ENCODE measurements at regions not wholly inside any gene's neighbourhood (a gene's known extent, or its start where the extent isn't known, plus 50 kb on each side); places are given as distances from the start of the nearest gene placed in this dataset.

DNA sequence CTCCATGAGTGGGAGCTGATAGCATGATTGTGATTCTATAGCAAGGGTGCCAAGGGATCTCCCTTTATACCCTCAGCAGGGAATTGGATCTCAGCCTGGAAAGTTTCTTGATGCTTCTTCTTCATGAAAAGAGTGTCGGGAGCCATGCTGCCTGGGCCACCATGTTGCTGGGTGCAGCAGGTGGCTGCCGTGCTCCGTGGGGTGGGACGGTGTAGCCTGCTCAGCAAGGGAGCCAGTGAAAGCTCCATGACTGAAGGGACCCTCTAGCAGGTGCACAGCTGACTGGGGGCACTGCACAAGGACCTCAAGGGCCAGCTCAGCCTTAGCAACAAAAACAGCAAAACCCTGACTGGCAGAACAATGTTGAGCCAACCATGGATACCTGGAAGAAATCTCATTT is 368.9 kb upstream of the HS6ST1 start:
- DNase-seq (ENCODE audit: low read depth) = no peak
- TF ChIP-seq, protein P1, sequence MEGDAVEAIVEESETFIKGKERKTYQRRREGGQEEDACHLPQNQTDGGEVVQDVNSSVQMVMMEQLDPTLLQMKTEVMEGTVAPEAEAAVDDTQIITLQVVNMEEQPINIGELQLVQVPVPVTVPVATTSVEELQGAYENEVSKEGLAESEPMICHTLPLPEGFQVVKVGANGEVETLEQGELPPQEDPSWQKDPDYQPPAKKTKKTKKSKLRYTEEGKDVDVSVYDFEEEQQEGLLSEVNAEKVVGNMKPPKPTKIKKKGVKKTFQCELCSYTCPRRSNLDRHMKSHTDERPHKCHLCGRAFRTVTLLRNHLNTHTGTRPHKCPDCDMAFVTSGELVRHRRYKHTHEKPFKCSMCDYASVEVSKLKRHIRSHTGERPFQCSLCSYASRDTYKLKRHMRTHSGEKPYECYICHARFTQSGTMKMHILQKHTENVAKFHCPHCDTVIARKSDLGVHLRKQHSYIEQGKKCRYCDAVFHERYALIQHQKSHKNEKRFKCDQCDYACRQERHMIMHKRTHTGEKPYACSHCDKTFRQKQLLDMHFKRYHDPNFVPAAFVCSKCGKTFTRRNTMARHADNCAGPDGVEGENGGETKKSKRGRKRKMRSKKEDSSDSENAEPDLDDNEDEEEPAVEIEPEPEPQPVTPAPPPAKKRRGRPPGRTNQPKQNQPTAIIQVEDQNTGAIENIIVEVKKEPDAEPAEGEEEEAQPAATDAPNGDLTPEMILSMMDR (IDR thresholded peaks at IDR 0.05; ENCODE audit: control insufficient read depth, extremely low read depth, insufficient read depth) = no peak

DNA sequence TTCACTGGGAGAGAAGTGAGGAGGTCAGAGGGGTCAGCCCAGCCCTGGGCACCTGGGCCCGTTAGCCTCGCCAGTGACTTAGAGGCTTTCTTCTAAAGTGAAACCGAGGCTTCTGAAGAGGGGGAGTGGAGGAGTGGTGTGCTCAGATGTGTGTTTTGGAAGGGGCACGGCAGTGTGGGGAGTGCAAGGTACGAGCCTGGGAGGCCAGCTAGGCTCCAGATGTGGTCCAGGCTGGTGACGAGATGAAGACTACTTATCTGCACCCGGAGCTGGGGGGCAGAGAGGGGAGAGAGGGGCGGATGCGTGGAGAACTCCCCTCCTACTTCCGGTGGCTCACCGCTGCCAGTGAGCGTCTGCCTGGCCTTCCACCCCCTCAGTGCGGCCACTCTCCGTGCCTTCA is 371.3 kb upstream of the HS6ST1 start:
- TF ChIP-seq, protein P1 (IDR thresholded peaks at IDR 0.05; ENCODE audit: control insufficient read depth, extremely low read depth, insufficient read depth) = no peak
- DNase-seq (ENCODE audit: low read depth) = no peak
- H3K4me3 ChIP-seq (ENCODE audit: low read depth, low read length) = no peak overlapping the region

More for the DNA sequence above, 368.9 kb upstream of the HS6ST1 start:
- H3K4me3 ChIP-seq (ENCODE audit: low read depth, low read length) = no peak overlapping the region

DNA sequence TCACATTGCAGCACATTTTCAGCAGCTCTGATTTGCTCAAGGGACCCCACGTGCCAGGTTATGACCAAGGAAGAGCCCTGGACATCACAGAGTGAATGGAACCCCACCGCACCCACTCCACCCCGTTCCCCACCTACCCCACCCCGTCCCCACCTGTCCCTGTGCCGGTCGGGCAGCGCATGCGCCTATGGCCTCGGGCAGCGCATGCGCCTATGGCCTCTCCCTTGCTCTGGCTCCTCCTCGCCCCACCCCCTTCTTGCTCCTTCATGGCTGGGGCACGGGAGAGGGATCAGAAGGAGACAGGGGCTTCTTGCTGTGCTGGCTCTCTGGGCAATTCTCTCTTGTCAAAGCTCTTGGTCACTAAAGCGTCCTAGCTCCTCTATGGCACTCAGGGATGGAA is 371.8 kb upstream of the HS6ST1 start:
- no peak for DNase-seq (ENCODE audit: low read depth)
- TF ChIP-seq, protein P1 (IDR thresholded peaks at IDR 0.05; ENCODE audit: control insufficient read depth, extremely low read depth, insufficient read depth) = no peak

DNA sequence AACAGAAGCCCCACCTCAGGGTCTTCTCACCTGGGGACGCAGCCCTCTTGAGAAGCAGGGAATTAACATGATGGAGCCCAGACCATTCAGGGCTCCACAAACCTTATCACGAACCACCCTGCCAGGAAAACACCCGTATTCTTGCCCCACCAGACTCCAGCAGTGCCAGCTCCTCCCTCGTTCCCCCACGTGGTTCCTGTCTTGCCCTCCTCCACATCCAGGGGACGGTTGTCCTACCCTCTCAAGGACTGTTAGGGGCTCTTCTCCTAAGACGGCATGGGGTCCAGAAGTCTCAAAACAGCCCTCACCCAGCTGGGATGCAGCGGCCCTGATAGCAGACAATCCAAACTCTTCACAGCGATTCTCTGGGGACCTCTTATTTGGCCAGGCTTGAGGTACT is 372.2 kb upstream of the HS6ST1 start:
- TF ChIP-seq, protein P1 (IDR thresholded peaks at IDR 0.05; ENCODE audit: control insufficient read depth, extremely low read depth, insufficient read depth) = no peak
- H3K4me3 ChIP-seq (ENCODE audit: low read depth, low read length) = no peak overlapping the region
- no peak for DNase-seq (ENCODE audit: low read depth)

More for the DNA sequence above, 371.8 kb upstream of the HS6ST1 start:
- H3K4me3 ChIP-seq (ENCODE audit: low read depth, low read length) = no peak overlapping the region

DNA sequence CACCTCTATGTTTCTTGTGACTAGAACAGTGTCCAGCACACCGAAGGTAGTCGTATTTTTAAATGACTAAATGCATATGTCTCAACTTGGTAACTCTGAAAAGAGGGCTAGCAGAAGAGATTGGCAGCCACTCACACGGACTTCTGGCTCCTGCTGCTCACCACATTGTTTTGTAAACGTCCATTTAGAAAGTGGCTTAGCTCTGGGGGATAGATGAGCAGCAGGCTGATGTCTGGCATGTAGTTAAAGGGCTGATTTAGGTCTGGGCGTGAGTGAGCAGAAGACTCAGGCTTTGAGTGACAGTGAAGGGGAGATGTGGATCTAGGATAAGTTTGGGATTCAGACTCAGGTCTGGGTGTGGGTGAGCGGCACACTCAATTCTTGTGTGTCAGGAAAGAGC is 372.9 kb upstream of the HS6ST1 start:
- TF ChIP-seq, protein P1 (IDR thresholded peaks at IDR 0.05; ENCODE audit: control insufficient read depth, extremely low read depth, insufficient read depth) = no peak
- DNase-seq (ENCODE audit: low read depth) = no peak
- H3K4me3 ChIP-seq (ENCODE audit: low read depth, low read length) = no peak overlapping the region

DNA sequence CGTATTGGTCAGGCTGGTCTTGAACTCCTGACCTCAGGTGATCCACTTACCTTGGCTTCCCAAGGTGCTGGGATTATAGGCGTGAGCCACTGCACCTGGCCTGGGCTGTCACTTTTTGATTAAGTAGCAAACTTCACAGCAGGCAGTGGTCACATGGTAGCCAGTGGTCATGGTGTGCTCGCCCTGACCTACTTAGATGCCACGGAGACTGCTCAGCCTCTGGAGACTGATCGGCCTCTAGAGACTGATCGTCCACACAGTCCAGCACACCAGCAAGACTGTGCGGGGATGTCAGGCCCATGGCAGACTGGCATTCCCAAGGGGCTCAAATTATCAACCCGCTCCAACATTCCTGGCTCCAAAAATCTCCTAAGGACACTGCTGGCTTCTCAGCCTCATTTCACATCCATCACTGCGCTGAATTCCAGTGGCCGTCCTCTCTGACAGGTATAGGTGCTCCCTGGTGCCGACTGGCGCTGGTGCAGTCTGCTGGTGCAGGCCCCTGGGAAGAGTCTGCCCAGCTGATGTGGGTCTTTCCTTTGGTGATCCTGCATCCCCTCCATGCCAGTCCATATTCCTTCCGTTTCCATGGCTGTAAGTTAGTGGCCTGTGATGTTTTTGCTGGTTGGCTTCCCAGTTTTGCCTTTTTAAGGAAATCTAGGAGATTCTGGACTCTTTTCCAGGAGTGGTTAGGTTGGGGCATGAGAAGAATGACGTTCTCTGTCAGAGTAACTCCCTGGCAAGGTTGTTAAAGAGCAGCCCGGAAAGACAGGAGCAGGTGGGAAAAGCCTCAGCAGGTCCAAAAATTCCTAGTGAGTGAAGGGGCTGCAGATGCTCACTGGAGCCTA is 374.5 kb upstream of the HS6ST1 start:
- H3K4me3 ChIP-seq (ENCODE audit: low read depth, low read length) = no peak overlapping the region
- no peak for DNase-seq (ENCODE audit: low read depth)
- TF ChIP-seq, protein P1 (IDR thresholded peaks at IDR 0.05; ENCODE audit: control insufficient read depth, extremely low read depth, insufficient read depth) = no peak

DNA sequence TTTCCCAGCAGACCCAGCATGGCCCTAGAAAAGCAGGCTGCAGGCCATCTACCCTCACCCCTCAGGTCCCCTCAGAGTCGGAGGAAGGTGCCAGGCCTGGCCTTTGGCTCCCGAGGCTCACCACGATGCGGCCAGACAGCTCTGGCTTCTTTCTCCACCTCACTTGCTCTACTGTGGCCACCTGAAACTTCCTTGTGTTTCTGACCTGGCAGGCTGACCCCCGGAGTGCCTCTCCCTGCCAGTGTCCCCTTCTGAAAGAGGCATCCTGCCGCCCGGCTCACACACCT is 375.0 kb upstream of the HS6ST1 start:
- no peak for DNase-seq (ENCODE audit: low read depth)
- TF ChIP-seq, protein P1 (IDR thresholded peaks at IDR 0.05; ENCODE audit: control insufficient read depth, extremely low read depth, insufficient read depth) = no peak

More for the DNA sequence above, 375.0 kb upstream of the HS6ST1 start:
- no peak overlapping the region for H3K4me3 ChIP-seq (ENCODE audit: low read depth, low read length)

Measured in LNCaP clone FGC (cell line).